HEK293 (cell line): ENCODE measurements at regions not wholly inside any gene's neighbourhood (a gene's known extent, or its start where the extent isn't known, plus 50 kb on each side); places are given as distances from the start of the nearest gene placed in this dataset.

Experiments
- ZNF184 ChIP-seq: fragments of 450-650 bp; IDR thresholded peaks from 2 replicates; pipeline ENCODE4 v1.5.1; 2018; ENCODE audit warnings: missing biosample characterization, mild to moderate bottlenecking, missing genetic modification characterization
- ZNF423 ChIP-seq: fragments of 450-650 bp; formaldehyde crosslinking; IDR thresholded peaks from 2 replicates; pipeline ENCODE4 v1.5.1; 2016; ENCODE audit warnings: missing biosample characterization, missing genetic modification characterization
- TF ChIP-seq, protein P1 (sequence below): fragments of 450-650 bp; formaldehyde crosslinking; IDR thresholded peaks from 2 replicates; pipeline ENCODE4 v1.5.1; 2016; ENCODE audit warnings: missing biosample characterization, missing genetic modification characterization

DNA sequence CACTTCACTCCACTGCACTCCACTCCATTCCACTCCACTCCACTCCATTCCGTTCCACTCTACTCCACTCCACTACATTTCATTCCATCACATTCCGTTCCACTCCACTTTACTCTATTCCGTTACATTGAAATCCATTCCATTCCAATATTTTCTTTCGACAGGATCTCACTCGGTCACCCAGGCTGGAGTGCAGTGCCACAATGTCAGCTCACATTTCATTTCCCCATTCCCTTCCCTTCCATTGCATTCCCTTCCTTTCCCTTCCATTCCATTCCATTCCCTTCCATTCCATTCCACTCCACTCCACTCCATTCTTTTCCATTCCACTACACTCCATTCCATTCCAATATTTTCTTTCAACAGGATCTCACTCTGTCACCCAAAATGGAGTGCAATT, 1407.6 kb upstream of the USP9Y start:
- TF ChIP-seq ZNF184 (tag by site-specific recombination) (no peak), ZNF423 (tag by site-specific recombination) (no peak)
- TF ChIP-seq, protein P1, sequence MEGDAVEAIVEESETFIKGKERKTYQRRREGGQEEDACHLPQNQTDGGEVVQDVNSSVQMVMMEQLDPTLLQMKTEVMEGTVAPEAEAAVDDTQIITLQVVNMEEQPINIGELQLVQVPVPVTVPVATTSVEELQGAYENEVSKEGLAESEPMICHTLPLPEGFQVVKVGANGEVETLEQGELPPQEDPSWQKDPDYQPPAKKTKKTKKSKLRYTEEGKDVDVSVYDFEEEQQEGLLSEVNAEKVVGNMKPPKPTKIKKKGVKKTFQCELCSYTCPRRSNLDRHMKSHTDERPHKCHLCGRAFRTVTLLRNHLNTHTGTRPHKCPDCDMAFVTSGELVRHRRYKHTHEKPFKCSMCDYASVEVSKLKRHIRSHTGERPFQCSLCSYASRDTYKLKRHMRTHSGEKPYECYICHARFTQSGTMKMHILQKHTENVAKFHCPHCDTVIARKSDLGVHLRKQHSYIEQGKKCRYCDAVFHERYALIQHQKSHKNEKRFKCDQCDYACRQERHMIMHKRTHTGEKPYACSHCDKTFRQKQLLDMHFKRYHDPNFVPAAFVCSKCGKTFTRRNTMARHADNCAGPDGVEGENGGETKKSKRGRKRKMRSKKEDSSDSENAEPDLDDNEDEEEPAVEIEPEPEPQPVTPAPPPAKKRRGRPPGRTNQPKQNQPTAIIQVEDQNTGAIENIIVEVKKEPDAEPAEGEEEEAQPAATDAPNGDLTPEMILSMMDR (tag by site-specific recombination), result no peak
